WTC11 (cell line): ENCODE measurements at regions not wholly inside any gene's neighbourhood (a gene's known extent, or its start where the extent isn't known, plus 50 kb on each side); places are given as distances from the start of the nearest gene placed in this dataset.
A peak's percentile ranks its signal among the peaks of the same experiment; 100 is the strongest.

Source experiments
- ATAC-seq: fragments of 200-7000 bp; cut with Tn5 transposase; 2 replicates; pipeline ENCODE4 v1.10.0; 2021; ENCODE audit warnings: mild to moderate bottlenecking, moderate library complexity
- CTCF ChIA-PET: fragments of 300-600 bp; sonication (Branson Sonifier 250); formaldehyde crosslinking; loops from one replicate; lab custom pipeline; 2021; ENCODE audit warnings: antibody characterized with exemption; lab: Charles Lee
- POLR2A ChIA-PET: fragments of 350-600 bp; sonication (Branson Sonifier 250); formaldehyde crosslinking; loops from one replicate; lab custom pipeline; 2021; ENCODE audit warnings: antibody characterized with exemption; lab: Charles Lee
- DNase-seq: peaks from one replicate; pipeline ENCODE4 v3.0.0; 2021; ENCODE audit warnings: low spot score
- H3K27ac Mint-ChIP-seq: 2 replicates; pipeline ENCODE4 v1.8.0; 2021; ENCODE audit warnings: mixed read lengths
- H3K27me3 Mint-ChIP-seq: 2 replicates; pipeline ENCODE4 v1.8.0; 2021; ENCODE audit warnings: low read depth, mild to moderate bottlenecking, moderate library complexity, mixed read lengths
- H3K36me3 Mint-ChIP-seq: 2 replicates; pipeline ENCODE4 v1.8.0; 2021; ENCODE audit warnings: mixed read lengths
- H3K4me1 Mint-ChIP-seq: 2 replicates; pipeline ENCODE4 v1.8.0; 2022; ENCODE audit warnings: mixed read lengths
- H3K4me3 Mint-ChIP-seq: 2 replicates; pipeline ENCODE4 v1.8.0; 2021; ENCODE audit warnings: mild to moderate bottlenecking, moderate library complexity, mixed read lengths
- H3K9me3 Mint-ChIP-seq: 2 replicates; pipeline ENCODE4 v1.8.0; 2021; ENCODE audit warnings: mixed read lengths
- FOXP1 ChIP-seq: sonication (generic); formaldehyde crosslinking; IDR thresholded peaks from 2 replicates; pipeline ENCODE4 v1.8.0; 2022; ENCODE audit warnings: missing genetic modification reagents, mild to moderate bottlenecking, moderate library complexity, borderline replicate concordance
- GTF2I ChIP-seq: fragments of 250-450 bp; sonication (Bioruptor Pico); conservative IDR thresholded peaks from 2 replicates; pipeline ENCODE4 v1.4.0; 2021; ENCODE audit warnings: mild to moderate bottlenecking
- HMGA2 ChIP-seq: fragments of 250-450 bp; sonication (Bioruptor Pico); IDR thresholded peaks from 2 replicates; pipeline ENCODE4 v1.4.0; 2021; ENCODE audit warnings: mild to moderate bottlenecking, moderate library complexity
- JUN ChIP-seq: sonication (generic); formaldehyde crosslinking; IDR thresholded peaks from 2 replicates; pipeline ENCODE4 v1.8.0; 2023; ENCODE audit warnings: mild to moderate bottlenecking, missing genetic modification reagents
- MXD4 ChIP-seq: fragments of 250-450 bp; sonication (Bioruptor Pico); IDR thresholded peaks from 2 replicates; pipeline ENCODE4 v1.8.0; 2021; ENCODE audit warnings: mild to moderate bottlenecking, moderate library complexity, borderline replicate concordance
- NFYB ChIP-seq: sonication (generic); formaldehyde crosslinking; conservative IDR thresholded peaks from 2 replicates; pipeline ENCODE4 v1.8.0; 2022; ENCODE audit warnings: low read depth, missing genetic modification reagents
- NR1H2 ChIP-seq: sonication (generic); formaldehyde crosslinking; IDR thresholded peaks from 2 replicates; pipeline ENCODE4 v1.9.0; 2021; ENCODE audit warnings: mild to moderate bottlenecking, moderate library complexity, missing genetic modification reagents
- NR2C2 ChIP-seq: sonication (generic); formaldehyde crosslinking; IDR thresholded peaks from 2 replicates; pipeline ENCODE4 v1.8.0; 2022; ENCODE audit warnings: mild to moderate bottlenecking, missing genetic modification reagents
- NR3C1 ChIP-seq: sonication (generic); formaldehyde crosslinking; conservative IDR thresholded peaks from 2 replicates; pipeline ENCODE4 v1.8.1; 2023; ENCODE audit warnings: low read depth, mild to moderate bottlenecking, missing genetic modification reagents
- PRDM15 ChIP-seq: sonication (generic); formaldehyde crosslinking; IDR thresholded peaks from 2 replicates; pipeline ENCODE4 v1.8.0; 2022; ENCODE audit warnings: missing genetic modification reagents
- SOX15 ChIP-seq: fragments of 250-450 bp; sonication (Bioruptor Pico); IDR thresholded peaks from 2 replicates; pipeline ENCODE4 v1.9.0; 2021; ENCODE audit warnings: mild to moderate bottlenecking
- TEAD4 ChIP-seq: sonication (generic); formaldehyde crosslinking; IDR thresholded peaks from 2 replicates; pipeline ENCODE4 v1.8.0; 2022; ENCODE audit warnings: mild to moderate bottlenecking, missing genetic modification reagents
- ZNF219 ChIP-seq: sonication (generic); formaldehyde crosslinking; IDR thresholded peaks from 2 replicates; pipeline ENCODE4 v1.8.0; 2023; ENCODE audit warnings: missing genetic modification reagents, mild to moderate bottlenecking, borderline replicate concordance
- ZNF263 ChIP-seq: sonication (generic); formaldehyde crosslinking; IDR thresholded peaks from 2 replicates; pipeline ENCODE4 v1.8.1; 2022; ENCODE audit warnings: low read depth, mild to moderate bottlenecking, moderate library complexity, missing genetic modification reagents
- TF ChIP-seq, protein P1 (sequence below): sonication (generic); formaldehyde crosslinking; IDR thresholded peaks from 2 replicates; pipeline ENCODE4 v1.8.0; 2022; ENCODE audit warnings: mild to moderate bottlenecking, missing genetic modification reagents
- TF ChIP-seq, protein P2 (sequence below): fragments of 250-450 bp; sonication (Bioruptor Pico); IDR thresholded peaks from 2 replicates; pipeline ENCODE4 v1.8.0; 2021; ENCODE audit warnings: mild to moderate bottlenecking

DNA sequence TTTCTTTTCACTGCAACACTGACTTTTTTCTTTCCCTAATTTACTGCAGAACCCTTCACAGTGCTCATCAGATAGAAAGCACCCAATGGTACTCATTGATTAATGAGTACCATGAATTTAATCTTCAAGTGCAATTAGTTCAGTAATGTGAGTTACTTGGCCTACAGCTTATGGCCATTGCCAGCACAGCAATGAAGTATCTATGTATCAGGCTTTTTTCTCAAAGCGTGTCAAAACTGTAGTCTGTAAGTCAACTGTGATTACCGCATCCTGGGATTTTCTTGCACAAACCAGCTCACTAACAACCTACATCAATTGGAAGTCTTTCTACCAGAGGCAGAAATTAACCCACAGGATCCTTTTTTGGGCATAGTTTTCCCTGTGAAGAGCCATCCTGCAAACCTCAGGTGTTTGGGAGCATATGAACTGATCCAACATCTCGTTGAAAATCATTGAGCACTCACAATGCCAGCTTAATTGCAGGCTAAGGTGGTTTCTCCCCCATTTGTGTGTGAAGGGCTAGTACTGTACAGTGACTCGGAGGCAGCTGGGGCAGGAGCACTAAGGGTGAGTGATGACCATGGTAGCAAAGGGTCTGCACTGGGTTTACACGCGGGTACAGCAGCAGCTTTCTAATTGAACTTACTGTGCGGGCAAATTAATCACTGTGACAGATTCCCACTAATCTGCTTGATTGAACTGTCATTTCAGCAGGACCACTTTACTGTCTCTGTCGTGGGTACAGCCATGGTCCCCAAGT, 619.3 kb downstream of the SNAPC1 start:
- TF ChIP-seq ZNF219 (CRISPR knock-in tag), result no peak
- no peak for TF ChIP-seq PRDM15 (CRISPR knock-in tag)
- Mint-ChIP-seq H3K36me3 (peaks cover 10% of the 10 kb centered on the region), H3K4me3 (no peak overlapping the region), H3K27me3 (no peaks in the 10 kb centered on the region), H3K27ac (no peak overlapping the region), H3K4me1 (no peaks in the 10 kb centered on the region), H3K9me3 (peaks cover 11% of the 10 kb centered on the region)
- DNase-seq (no peak), ATAC-seq (no peak)
- CTCF ChIA-PET, result interaction anchor here (0.6 kb wide), 1 partner anchor 993 kb away, joined by 4 read pairs; no protein-coding TSS in a partner anchor
- POLR2A ChIA-PET, result no interaction called here

DNA sequence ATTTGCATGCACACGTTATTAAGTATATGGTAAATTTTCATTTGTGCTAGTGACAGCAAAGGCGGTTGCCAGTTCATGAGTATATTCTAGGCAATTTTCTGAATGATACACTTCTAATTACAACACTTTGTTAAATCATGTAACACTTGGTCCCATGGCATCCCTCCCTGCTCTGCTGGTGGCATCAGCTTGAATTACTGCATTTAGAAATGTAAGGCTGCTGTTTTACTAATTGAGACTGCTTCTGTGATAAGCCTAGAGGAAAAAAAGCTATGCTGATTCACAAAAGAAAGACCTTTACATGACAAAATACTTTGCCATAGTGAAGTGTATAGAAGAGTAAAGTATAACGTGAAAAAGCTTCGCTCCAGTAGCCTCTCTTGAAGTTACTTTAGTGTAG, 636.1 kb downstream of the KCNH5 start:
- Mint-ChIP-seq H3K9me3 (peaks cover 14% of the 10 kb centered on the region), H3K27ac (no peak overlapping the region), H3K4me1 (peaks cover 11% of the 10 kb centered on the region), H3K27me3 (peaks cover 2% of the 10 kb centered on the region; the same call in 1 of the 2 replicates), H3K4me3 (no peak overlapping the region), H3K36me3 (no peaks in the 10 kb centered on the region)
- no peak for TF ChIP-seq SOX15 (CRISPR knock-in tag)
- TF ChIP-seq, protein P1, sequence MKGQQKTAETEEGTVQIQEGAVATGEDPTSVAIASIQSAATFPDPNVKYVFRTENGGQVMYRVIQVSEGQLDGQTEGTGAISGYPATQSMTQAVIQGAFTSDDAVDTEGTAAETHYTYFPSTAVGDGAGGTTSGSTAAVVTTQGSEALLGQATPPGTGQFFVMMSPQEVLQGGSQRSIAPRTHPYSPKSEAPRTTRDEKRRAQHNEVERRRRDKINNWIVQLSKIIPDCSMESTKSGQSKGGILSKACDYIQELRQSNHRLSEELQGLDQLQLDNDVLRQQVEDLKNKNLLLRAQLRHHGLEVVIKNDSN (CRISPR knock-in tag), result no peak
- no peak for TF ChIP-seq TEAD4 (CRISPR knock-in tag)
- no peak for TF ChIP-seq JUN (CRISPR knock-in tag)
- TF ChIP-seq, protein P2, sequence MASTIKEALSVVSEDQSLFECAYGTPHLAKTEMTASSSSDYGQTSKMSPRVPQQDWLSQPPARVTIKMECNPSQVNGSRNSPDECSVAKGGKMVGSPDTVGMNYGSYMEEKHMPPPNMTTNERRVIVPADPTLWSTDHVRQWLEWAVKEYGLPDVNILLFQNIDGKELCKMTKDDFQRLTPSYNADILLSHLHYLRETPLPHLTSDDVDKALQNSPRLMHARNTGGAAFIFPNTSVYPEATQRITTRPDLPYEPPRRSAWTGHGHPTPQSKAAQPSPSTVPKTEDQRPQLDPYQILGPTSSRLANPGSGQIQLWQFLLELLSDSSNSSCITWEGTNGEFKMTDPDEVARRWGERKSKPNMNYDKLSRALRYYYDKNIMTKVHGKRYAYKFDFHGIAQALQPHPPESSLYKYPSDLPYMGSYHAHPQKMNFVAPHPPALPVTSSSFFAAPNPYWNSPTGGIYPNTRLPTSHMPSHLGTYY (CRISPR knock-in tag), result no peak
- no peak for TF ChIP-seq NR3C1
- no peak for TF ChIP-seq HMGA2 (CRISPR knock-in tag)
- no peak for TF ChIP-seq GTF2I
- no peak for TF ChIP-seq MXD4 (CRISPR knock-in tag)
- TF ChIP-seq NR1H2 (CRISPR knock-in tag), result no peak
- TF ChIP-seq FOXP1 (CRISPR knock-in tag), result no peak
- TF ChIP-seq NFYB, result no peak
- DNase-seq (no peak), ATAC-seq (peak; percentile 52; the same call in 1 of the 2 replicates)
- ChIA-PET CTCF (no interaction called here), POLR2A (no interaction called here)

GRCh38 chr14:62409626-62410300, 635.5 kb downstream of the KCNH5 start:
- CTCF ChIA-PET, result no interaction called here

More at GRCh38 chr14:62409626-62410300, 635.5 kb downstream of the KCNH5 start:
- TF ChIP-seq ZNF263 (CRISPR knock-in tag) (no peak), NR2C2 (CRISPR knock-in tag) (no peak)
- Mint-ChIP-seq H3K9me3 (peaks cover 10% of the 10 kb centered on the region), H3K27me3 (no peaks in the 10 kb centered on the region), H3K4me1 (peaks cover 11% of the 10 kb centered on the region), H3K36me3 (no peaks in the 10 kb centered on the region), H3K27ac (no peak overlapping the region), H3K4me3 (no peak overlapping the region)
- POLR2A ChIA-PET, result no interaction called here
- no peak for DNase-seq
- no peak for ATAC-seq
